GM12875 (cell line): ENCODE measurements at regions not wholly inside any gene's neighbourhood (a gene's known extent, or its start where the extent isn't known, plus 50 kb on each side); places are given as distances from the start of the nearest gene placed in this dataset.

ENCODE experiments used
- H3K4me3 ChIP-seq: one replicate; pipeline ENCODE4 v1.5.1; 2011; ENCODE audit warnings: low read depth, low read length, control low read depth
- TF ChIP-seq, protein P1 (sequence below): IDR thresholded peaks from 2 replicates; pipeline ENCODE4 v1.5.1; 2011; ENCODE audit warnings: low read depth, mild to moderate bottlenecking, control low read depth, inconsistent platforms, low read length, moderate library complexity, borderline replicate concordance; ENCODE audit not compliant: insufficient read depth

DNA sequence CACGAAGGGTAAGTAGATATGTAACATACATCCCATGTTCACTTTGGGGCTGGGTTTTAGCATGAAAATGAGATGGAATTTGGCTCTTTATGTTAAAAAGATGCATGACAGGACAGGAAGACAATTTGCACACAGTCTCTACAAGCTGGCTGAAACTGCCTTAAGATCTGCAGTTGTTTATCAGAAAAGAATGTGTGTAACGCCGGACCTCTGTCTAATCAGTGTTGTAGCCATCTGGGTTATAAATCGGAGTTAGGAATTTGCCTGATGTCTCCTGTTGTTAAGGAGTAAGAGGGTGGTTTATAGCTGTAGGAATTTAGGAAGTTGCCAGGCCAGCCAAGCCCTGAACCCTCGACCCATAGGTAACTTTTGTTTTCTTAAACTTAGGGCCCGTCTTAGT lies 562.9 kb upstream of the FAT1 start:
- TF ChIP-seq, protein P1, sequence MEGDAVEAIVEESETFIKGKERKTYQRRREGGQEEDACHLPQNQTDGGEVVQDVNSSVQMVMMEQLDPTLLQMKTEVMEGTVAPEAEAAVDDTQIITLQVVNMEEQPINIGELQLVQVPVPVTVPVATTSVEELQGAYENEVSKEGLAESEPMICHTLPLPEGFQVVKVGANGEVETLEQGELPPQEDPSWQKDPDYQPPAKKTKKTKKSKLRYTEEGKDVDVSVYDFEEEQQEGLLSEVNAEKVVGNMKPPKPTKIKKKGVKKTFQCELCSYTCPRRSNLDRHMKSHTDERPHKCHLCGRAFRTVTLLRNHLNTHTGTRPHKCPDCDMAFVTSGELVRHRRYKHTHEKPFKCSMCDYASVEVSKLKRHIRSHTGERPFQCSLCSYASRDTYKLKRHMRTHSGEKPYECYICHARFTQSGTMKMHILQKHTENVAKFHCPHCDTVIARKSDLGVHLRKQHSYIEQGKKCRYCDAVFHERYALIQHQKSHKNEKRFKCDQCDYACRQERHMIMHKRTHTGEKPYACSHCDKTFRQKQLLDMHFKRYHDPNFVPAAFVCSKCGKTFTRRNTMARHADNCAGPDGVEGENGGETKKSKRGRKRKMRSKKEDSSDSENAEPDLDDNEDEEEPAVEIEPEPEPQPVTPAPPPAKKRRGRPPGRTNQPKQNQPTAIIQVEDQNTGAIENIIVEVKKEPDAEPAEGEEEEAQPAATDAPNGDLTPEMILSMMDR = no peak

GRCh38 chr4:187289371-187289770 lies 565.7 kb upstream of the FAT1 start:
- no peak overlapping the region for H3K4me3 ChIP-seq
- TF ChIP-seq, protein P1 = no peak

More for the DNA sequence above, 562.9 kb upstream of the FAT1 start:
- H3K4me3 ChIP-seq = no peak overlapping the region

GRCh38 chr4:187294861-187295260 lies 571.2 kb upstream of the FAT1 start:
- no peak overlapping the region for H3K4me3 ChIP-seq
- TF ChIP-seq, protein P1 = no peak

GRCh38 chr4:187301923-187302322 lies 578.3 kb upstream of the FAT1 start:
- TF ChIP-seq, protein P1 = no peak
- H3K4me3 ChIP-seq = no peak overlapping the region

DNA sequence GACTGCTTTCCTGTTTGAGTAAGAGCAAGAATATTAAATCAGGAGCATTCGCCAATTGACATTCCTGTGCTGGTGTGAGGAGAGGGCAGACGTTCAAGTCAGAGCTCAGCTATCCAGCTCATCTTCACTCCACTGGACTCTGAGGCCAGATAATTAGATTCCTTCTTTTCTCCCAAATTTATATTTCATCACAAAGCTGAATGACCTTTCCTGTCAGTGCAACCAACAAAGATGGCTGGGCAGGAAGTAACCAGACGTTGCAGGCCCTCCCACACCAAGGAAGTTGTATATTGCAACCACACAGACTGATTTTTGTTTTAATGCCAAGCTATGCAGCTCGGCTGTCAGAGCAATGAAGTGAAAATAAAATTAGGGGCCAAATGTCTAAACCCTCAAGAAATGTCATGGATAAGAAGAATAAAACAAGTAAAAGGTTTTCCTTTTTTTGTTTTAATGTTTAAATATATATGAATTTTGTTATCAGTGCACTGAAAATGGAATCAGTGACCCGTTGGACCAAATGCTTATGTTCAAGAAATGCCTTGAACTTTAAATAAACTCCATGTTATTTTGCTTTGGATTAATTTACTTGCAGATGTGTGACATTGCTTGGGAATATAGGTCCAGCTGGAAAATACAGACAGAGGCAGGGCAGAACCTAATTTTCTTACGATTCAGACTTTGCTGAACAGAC lies 578.9 kb upstream of the FAT1 start:
- TF ChIP-seq, protein P1 = no peak
- H3K4me3 ChIP-seq = no peak overlapping the region

DNA sequence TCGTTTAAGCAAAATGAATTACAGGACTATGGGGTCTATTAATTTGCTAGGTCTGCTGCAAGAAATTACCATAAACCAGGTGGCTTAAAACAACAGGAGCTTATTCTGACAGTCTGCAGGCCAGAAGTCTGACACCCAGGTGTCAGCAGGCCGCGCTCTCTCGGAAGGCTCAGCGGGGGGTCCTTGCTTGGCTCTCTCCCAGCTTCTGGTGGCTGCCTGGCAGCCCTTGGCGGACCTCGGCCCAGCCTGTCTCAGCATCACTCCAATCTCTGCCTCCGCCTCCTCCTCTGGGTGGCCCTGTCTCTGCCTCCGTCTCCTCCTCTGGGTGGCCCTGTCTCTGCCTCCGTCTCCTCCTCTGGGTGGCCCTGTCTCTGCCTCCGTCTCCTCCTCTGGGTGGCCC lies 580.5 kb upstream of the FAT1 start:
- no peak overlapping the region for H3K4me3 ChIP-seq
- TF ChIP-seq, protein P1 = no peak

- TF ChIP-seq, protein P1 = no peak
- H3K4me3 ChIP-seq = no peak overlapping the region
These were observed 583.5 kb upstream of the FAT1 start for GRCh38 chr4:187307131-187307530.
